Daoy (cell line): ENCODE measurements at regions not wholly inside any gene's neighbourhood (a gene's known extent, or its start where the extent isn't known, plus 50 kb on each side); places are given as distances from the start of the nearest gene placed in this dataset.

Experiments
- DNase-seq: peaks from one replicate; pipeline ENCODE4 v3.0.0-alpha.2; 2015; ENCODE audit warnings: low read depth

DNA sequence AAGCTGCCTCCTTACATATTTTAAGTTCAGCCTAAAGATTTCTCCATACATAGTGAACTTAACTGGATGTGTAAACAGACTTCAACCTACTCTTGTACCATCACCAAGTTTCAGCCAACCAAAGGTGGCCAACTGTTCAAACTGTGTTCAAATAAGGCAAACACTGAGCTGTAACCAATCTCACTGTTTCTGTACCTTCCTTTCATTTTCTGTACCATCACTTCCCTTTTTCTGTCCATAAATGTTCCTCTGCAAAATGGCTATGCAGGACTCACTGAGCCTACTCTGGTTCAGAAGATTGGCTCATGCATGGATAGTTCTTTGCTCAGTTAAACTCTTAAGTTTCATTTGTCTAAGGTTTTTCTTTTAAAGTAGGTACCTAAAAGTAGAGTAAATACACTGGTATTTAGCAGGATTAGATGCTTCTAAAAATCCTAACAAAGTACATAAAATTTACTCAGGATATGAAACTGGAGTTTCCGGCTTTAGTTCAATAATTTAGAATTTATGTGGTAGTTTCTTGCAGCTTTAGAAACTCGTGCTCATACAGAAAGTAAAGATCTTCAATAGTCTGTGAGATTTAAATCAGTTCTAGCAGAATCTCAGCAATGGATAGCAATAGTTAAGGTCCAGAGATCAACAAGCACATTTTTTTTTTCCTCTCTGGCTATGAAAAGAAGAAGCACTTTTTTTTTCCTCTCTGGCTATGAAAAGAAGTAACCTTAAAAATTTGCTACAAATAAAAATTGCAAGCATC, 282.0 kb upstream of the PPFIA2 start:
- no peak for DNase-seq

DNA sequence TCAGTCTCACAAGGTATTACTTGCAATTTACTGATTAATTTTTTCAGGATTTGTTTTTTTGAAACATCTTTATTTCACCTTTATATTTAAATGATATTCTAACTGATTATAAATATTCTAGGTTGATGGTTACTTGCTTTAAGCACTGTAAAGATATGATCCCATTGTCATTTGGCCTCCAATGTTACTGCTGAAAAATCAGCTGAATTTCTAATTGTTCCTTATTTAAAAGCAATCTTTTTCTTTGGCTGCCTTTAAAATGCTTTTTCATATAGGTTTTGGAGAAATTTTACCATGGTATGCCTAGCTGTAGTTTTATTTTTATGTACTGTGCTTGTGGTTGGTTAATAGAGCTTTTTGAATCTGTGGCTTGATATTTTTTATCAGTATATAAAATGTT, 275.6 kb upstream of the PPFIA2 start:
- DNase-seq = no peak

DNA sequence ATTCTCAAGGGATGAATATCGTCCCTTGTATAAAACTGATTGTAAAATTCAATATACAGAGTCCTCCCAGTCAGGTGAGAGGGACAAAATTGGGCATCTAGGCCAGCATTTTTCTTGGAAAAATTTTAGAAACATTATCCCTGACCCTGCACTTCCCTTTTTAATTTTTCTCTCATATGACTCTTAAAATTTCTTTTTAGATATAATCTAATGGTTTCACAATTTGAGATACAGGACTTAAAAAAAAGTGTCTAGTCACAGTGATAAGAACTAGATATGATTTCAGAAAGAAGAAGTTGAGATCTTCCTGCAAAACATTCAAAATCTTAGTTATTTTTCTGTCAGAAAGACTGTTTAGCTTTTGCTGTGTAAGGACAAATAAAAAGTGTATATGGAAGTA, 270.8 kb upstream of the PPFIA2 start:
- no peak for DNase-seq

DNA sequence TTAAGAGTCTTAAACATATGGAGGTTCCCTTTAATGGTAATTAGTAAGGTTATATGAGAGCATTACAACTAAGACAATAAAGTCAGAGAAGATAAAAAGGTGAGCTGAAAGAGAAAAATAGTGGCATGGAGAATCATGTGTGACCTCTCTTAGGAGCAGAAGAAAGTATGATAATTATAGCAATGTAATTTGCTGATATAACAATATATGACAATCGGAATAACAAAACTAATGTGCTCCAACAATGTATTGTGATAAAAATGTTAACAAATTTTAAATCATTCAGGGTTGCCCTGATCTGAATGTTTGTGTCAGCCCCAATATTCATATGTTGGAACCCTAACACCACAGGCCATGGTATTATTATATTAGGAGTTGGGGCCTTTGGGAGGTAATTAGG, 269.6 kb upstream of the PPFIA2 start:
- DNase-seq = no peak

DNA sequence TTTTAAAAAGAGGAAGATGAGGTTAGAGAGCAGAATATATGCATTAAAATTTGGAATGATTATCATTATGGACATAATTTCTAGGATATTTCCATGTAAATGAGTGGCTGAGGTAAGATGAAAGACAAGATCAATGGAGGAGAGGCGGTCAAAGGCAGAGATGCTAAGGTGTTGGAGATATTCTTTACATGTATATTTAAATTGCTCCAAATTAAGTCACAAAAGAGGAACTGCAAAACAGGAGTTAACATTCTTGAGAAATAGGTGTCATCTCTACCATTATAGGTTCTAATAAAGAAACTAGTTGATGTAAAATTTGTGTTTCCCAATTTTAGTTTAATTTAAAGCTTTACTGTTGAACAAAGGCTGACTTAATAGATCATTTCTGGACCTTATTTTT, 268.5 kb upstream of the PPFIA2 start:
- no peak for DNase-seq

DNA sequence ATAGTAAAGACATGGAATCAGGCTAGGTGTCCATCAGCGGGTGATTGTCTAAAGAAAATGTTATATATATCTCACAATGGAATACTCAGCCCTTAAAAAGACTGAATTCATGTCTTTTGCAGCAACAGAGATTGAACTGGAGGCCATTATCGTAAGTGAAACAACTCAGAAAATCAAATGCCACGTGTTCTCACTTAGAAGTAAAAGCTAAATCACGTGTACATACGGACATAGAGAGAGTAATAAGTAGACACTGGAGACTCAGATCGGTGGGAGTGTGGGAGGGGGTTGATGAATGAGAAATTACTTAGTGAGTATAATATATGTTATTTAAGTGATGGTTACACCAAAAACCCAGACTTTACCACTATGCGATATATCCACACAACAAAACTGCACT, 266.3 kb upstream of the PPFIA2 start:
- DNase-seq = no peak

DNA sequence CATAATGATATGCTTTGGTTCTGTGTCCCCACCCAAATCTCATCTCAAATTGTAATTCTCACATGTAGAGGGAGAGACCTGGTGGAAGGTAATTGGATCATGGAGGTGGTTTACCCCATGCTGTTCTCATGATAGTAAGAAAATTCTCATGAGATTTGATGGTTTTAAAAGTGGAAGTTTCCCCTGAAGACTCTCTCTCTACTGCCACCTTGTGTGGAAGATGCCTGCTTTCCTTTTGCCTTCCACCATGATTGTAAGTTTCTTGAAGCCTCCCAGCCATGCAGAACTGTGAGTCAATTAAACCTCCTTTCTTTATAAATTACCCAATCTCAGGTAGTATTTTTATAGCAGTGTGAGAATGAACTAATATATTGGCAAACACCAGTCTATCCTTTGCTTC, 260.4 kb upstream of the PPFIA2 start:
- DNase-seq = no peak

DNA sequence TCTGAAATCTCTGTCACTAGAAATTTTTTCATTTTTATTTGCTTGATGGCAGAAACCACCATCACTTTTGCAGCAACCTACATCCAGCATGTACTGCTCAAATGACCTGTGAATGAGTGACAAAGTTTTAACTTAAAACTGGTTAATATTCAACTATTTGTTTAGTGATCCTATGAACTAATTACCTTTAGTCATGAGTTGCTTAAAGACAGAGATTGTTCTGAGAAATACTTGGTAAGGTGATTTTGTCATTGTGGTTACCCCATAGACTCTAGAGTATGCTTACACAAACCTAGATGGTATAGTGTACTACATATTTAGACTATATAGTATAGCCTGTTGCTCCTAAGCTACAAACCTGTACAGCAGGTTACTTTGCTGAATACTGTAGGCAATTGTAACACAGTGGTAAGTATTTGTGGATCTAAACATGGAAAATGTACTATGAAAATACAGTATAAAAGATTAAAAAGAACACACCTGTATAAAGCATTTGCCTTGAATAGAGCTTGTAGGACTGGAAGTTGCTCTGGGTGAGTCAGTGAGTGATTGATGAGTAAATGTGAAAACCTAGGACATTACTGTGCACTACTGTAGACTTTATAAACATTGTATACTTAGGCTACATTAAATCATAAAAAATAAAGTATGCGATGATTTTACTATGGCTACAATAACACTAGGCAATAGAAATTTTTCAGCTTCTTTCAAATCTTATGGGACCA, 256.6 kb upstream of the PPFIA2 start:
- DNase-seq = no peak

DNA sequence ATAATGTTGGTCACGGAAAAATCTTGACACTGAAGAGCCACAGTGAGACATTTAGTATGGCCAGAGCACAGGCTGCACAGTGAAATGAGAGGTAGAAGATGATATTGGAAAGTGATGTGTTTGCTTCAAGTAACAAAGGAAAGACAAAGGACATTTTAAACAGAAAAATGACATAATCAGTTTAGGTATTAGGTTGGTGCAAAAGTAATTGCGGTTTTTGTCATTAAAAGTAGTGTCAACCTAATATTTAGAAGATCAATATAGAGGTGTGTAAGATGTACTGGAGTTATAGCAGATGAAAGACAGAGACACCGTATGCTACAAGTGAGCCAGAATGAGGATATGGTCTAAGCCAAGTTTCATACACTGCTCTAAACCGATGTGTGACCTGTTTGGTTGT, 253.0 kb upstream of the PPFIA2 start:
- no peak for DNase-seq

DNA sequence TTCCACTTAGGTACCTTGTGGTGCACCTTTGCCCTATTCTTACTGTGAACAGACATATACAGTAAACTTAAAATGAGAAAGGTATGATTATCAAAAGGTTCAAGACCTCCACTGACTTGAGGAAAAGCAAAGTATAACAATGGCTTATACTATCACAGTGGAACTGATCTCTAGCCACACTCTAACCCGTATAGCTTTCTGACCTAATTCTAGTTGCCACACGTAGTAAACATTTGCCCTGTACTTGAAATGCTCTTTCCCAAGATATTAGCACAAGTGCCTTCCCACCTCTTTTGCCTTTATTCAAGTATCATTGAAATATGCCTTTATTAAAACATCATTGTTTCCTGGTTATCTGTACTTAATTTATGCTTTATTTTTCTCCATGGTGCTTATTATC, 250.4 kb upstream of the PPFIA2 start:
- no peak for DNase-seq

DNA sequence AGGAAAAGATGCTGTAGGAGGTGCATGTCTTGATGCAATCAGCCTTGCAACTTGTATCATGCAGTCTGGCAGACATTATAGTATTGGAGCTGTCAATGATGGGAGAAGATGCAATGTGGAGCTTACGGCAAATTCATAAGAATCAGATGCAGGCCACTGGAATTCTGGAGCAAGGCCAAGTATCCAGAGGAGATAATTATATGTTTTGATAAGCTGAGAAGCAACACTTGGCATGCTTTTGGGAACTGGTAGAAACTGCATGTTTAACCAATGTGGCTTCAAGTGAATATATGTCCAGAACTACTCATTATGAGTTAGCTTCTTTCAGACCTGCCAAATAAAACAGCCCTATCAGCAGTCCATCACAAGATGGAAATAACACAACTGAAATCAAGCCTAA, 249.1 kb upstream of the PPFIA2 start:
- no peak for DNase-seq

DNA sequence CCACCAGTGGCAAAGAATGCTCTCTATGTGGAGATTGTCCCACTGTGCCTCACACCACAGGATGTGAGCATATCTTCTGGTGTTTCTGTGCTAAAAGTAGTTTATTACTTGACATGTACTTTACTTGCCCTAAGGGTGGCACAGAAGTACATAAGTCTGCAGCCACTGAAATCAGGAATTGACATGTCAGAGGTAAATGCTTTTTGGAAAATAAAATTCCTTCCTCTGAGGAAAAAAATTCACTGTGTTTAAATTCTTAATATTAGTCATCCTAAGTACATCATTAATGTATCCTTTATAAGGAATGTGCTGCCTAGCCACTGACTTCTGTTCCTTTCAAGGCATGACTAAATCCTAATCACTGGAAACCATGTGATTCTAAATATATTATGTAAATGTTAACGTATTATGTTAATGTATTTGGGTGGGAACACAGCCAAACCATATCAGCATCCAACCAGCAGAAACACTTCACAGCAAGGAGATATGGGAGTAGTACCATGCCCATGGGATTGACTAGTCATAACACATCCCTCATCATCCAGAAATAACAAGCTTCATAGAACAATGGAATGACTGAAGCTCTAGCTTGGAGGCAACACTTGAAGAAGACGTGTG, 239.7 kb upstream of the PPFIA2 start:
- no peak for DNase-seq

DNA sequence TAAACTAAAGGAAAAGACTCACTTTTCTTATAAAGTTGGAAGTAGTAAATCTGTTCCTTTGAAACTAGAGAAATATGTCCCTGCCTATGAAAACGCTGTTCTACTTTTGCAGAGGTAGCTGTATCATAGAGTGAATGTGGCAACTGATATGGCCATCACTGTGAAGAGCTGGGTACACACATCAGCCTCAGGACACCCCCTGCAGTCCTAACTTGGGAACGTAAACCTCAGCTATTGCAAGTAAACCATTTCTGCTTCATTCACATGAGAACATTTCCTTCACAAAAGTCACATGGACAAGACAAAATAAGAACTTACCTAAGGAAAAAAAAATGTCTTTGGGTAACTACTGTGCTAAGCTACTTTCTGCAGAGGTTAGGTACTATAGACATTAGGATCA, 233.3 kb upstream of the PPFIA2 start:
- DNase-seq = no peak

DNA sequence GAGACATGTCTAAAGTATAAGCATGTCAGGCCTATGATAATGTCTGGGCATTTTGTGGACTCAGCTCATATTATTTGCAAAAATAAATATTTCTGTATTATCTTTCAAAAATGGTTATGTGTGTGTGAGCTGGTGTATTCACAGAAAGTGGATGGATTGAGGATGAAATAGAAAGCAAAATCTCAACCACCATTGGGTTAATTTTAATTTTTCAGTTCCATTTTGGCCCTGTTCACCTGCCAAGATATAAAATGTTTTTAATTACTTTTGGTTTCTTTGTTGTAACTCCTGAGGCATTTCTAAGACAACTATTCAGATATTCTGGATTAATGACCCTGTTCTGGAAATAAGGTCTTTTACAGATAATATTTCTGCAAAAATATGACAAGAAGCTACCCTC, 232.7 kb upstream of the PPFIA2 start:
- DNase-seq = no peak

DNA sequence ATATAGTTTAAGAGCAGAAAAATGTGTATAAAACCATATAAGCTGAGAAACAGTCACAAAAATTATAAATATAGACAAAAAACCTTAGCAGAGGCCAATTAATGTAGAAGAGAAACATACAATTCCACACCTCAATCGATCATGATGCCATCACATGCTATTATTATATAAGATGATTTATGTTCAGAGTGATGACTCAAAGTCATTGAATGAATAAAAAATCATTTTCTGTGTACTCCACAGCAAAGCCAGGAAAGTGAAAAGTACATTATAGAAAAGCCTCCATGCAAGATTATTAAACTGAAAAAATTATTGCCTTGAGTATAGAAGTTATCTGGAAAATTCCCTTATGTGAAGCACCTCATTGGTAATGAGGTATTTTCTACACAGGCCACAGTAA, 229.2 kb upstream of the PPFIA2 start:
- DNase-seq = no peak

DNA sequence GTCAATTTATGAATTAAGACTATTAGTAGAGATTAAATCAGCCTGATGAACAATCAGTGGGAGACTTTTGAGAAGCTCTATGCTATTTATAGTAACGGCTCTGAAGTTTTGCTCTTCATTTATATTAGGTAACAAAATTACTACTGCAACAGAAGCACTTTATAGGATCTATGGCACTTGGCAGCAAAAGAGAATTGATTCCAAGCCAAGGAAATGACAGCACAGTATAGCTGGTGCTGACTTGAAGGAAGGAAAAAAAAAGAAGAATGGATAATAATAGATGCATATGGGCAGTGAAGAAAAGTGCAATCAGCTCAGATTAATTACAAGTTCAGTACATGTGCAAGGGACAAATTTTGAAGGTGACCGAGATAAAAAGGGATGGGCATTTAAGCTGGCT, 228.2 kb upstream of the PPFIA2 start:
- DNase-seq = no peak

DNA sequence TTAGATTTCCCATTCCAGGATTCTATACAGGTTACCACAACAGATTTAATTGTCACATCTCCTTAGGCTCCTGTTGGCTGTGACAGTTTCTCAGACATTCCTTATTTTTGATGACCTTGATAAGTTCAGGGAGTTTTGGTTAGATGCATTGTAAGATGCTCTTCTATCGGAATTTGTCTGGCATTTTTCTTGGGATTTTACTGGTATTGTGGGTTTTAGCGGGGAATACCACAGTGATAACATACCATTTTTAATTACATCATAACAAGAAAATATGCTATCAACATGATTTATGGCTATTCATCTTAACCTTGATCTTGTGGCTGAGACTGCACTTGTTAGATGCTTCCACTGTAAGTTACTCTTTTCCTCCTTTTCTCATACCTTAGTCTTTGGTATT, 217.5 kb upstream of the PPFIA2 start:
- DNase-seq = no peak

DNA sequence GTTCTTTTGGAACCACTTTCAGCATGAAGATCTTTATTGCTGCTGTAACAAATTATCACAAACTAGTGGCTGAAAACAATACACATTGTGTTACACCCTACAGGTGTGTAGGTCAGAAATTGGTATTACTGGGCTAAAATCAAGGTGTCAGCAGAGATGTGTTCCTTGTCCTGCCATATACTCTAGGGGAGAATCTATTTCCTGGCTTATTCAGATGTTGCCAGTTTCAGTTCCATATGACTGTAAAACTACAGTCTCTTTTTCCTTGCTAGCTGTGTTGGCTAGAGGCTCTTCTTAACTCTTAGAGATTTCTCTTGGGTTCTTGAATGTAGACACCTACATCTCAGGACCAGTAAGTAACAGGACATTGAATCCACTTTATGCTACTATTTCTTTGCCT, 215.6 kb upstream of the PPFIA2 start:
- DNase-seq = no peak

DNA sequence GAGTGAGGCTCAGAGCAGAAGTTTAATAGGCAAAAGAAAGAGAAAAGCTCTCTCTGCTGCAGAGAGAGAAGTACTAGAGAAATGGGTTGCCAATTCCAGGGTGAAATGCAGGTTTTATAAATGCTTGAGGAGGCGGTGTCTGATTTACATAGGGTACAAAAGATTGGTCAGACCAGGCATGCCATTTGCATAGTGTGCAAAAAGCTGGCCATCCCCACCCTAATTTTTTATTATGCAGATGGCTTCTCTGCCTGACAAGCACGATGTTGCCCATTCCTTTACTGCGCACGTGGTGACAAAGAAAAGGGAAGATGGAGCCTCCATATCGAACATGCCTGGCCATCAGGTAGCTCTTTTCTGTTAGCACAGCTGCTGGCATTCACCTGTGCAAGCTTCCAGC, 209.3 kb upstream of the PPFIA2 start:
- no peak for DNase-seq

DNA sequence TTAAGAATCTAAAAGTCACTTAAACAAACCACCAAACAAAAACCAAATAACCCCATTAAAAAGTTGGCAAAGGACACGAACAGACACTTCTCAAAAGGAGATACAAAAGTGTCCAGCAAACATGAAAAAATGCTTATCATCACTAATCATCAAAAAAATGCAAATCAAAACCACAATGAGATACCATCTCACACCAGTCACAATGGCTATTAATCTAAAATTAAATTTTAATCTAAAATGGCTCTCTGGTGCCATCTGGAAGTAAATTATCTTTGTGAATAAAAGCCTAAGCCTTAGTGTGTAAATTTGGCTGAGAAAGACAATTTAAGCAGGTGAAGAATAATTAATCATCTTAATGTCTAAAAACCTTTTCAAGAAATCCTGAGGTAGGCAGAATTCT, 204.5 kb upstream of the PPFIA2 start:
- DNase-seq = no peak

DNA sequence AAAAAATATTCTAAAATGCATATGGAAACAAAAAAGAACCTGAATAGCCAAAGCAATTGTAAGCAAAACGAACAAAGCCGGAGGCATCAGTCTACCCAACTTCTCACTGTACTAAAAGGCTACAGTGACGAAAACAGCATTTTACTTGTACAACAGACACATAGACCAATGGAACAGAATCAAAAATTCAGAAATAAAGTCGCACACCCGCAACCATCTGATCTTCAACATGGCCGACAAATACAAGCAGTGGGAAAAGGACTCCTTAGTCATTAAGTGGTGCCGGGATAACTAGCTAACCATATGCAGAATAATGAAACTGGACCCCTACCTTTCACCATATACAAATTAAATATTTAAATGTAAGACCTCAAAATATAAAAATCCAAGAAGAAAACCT, 203.9 kb upstream of the PPFIA2 start:
- DNase-seq = no peak

DNA sequence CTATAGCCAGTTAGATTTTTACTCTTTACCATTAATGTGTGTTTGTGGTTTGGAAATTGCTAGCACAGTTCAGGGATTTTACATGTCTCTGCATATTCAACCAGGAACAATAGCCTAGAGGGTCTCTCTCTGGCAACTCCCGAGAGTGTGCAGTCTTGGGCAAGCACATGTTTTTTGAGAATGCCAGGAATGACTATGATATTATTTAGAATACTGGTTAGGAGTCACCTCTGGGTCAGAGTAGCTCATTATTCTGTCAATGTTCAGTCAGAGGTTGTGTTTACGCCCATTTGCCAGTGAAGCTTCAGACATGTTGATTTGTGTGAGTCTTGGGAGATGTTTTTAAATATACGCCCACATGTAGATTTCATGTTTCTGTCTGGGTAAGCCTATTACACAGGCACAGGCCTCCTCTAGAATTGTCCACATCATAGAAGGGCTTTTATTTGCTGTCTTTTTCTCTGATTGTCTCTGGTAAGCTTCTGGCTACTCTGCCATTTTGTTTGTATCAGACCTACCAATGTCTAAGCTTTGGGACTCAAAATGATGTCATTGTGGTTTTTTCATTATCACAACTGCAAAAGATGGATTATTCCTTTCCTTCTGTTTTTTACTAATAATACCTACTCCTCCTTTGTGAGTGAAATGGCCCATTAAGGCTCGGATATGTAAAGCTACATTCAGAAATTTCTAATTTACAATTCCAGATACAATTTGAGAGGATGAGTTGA, 203.1 kb upstream of the PPFIA2 start:
- DNase-seq = no peak

DNA sequence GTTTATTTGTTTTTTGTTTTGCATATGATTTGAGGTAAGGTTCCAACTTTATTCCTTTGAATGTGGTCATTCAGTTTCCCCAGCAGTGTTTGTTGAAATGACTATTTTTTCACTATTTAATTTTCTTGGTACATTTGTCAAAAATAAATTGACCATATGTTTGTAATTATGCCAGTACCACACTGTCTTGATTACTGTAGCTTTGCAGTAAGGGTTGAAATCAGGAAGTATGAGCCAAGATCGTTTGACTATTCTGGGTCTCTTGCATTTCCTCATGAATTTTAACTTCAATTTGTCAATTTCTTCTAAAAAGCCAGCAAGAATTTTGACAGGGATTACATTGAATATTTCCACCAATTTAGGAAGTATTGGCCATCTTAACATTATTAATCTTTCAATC, 199.3 kb upstream of the PPFIA2 start:
- no peak for DNase-seq
